HG02981 (cell line): ENCODE measurements at regions not wholly inside any gene's neighbourhood (a gene's known extent, or its start where the extent isn't known, plus 50 kb on each side); places are given as distances from the start of the nearest gene placed in this dataset.
"Not testable (repeated sequence)": the region's sequence is repeated elsewhere in the genome, so short reads cannot be mapped to it uniquely, and the experiment has no call there.

ENCODE experiments used
- ATAC-seq: cut with Tn5 transposase; IDR thresholded peaks from one replicate; pipeline ENCODE4 v1.9.1; 2021; ENCODE audit warnings: mild to moderate bottlenecking, moderate library complexity; ENCODE audit not compliant: unreplicated experiment

- no peak for ATAC-seq
These were observed 256.3 kb upstream of the MYT1L start for GRCh38 chr2:2587354-2587753.

GRCh38 chr2:2586931-2587330 lies 255.9 kb upstream of the MYT1L start:
- ATAC-seq = no peak

GRCh38 chr2:2586068-2586776 lies 255.1 kb upstream of the MYT1L start:
- no peak for ATAC-seq

GRCh38 chr2:2582998-2583545 lies 252.0 kb upstream of the MYT1L start:
- no peak for ATAC-seq

- ATAC-seq = no peak
These were observed 250.5 kb upstream of the MYT1L start for GRCh38 chr2:2581331-2582159.

GRCh38 chr2:2580841-2581240 lies 249.8 kb upstream of the MYT1L start:
- not testable (repeated sequence) for ATAC-seq

- no peak for ATAC-seq
These were observed 249.3 kb upstream of the MYT1L start for GRCh38 chr2:2580341-2580740.

GRCh38 chr2:2579814-2580213 lies 248.7 kb upstream of the MYT1L start:
- ATAC-seq = no peak

- no peak for ATAC-seq
These were observed 246.3 kb upstream of the MYT1L start for GRCh38 chr2:2577407-2577831.

GRCh38 chr2:2575870-2576386 lies 244.9 kb upstream of the MYT1L start:
- ATAC-seq = no peak

GRCh38 chr2:2575181-2575577 lies 244.1 kb upstream of the MYT1L start:
- ATAC-seq = no peak

- ATAC-seq = no peak
These were observed 243.5 kb upstream of the MYT1L start for GRCh38 chr2:2574401-2575180.

GRCh38 chr2:2573658-2574293 lies 242.7 kb upstream of the MYT1L start:
- no peak for ATAC-seq

GRCh38 chr2:2573205-2573604 lies 242.1 kb upstream of the MYT1L start:
- no peak for ATAC-seq

GRCh38 chr2:2572393-2573204 lies 241.5 kb upstream of the MYT1L start:
- ATAC-seq = no peak

- no peak for ATAC-seq
These were observed 240.5 kb upstream of the MYT1L start for GRCh38 chr2:2571301-2572150.

GRCh38 chr2:2570871-2571270 lies 239.8 kb upstream of the MYT1L start:
- no peak for ATAC-seq

- ATAC-seq = no peak
These were observed 239.3 kb upstream of the MYT1L start for GRCh38 chr2:2570360-2570759.

- no peak for ATAC-seq
These were observed 238.8 kb upstream of the MYT1L start for GRCh38 chr2:2569836-2570235.
